Erythroblast (primary cell): ENCODE measurements at regions not wholly inside any gene's neighbourhood (a gene's known extent, or its start where the extent isn't known, plus 50 kb on each side); places are given as distances from the start of the nearest gene placed in this dataset.
"Not testable (repeated sequence)": the region's sequence is repeated elsewhere in the genome, so short reads cannot be mapped to it uniquely, and the experiment has no call there.

Source experiments
- DNase-seq, 2 experiments: peaks; one replicate each; lab custom pipeline; 2025; lab: John Stamatoyannopoulos, UW
- GATA1 ChIP-seq: IDR thresholded peaks from 2 replicates; pipeline ENCODE4 v1.6.1; 2011; ENCODE audit warnings: low read depth, mild to moderate bottlenecking, control low read depth, low read length, moderate library complexity
- POLR2A ChIP-seq: IDR thresholded peaks from 2 replicates; pipeline ENCODE4 v1.6.1; 2011; ENCODE audit warnings: mild to moderate bottlenecking, low read length

GRCh38 chr4:64882311-64883086 is 473.2 kb upstream of the TECRL start:
- no peak for DNase-seq
- TF ChIP-seq POLR2A (no peak), GATA1 (no peak)

GRCh38 chr4:64880557-64880956 is 471.3 kb upstream of the TECRL start:
- TF ChIP-seq GATA1 = no peak
- TF ChIP-seq POLR2A = no peak
- no peak for DNase-seq

- no peak for DNase-seq
- no peak for TF ChIP-seq POLR2A
- TF ChIP-seq GATA1 = no peak
Measured at GRCh38 chr4:64876021-64876420, 466.8 kb upstream of the TECRL start.

DNA sequence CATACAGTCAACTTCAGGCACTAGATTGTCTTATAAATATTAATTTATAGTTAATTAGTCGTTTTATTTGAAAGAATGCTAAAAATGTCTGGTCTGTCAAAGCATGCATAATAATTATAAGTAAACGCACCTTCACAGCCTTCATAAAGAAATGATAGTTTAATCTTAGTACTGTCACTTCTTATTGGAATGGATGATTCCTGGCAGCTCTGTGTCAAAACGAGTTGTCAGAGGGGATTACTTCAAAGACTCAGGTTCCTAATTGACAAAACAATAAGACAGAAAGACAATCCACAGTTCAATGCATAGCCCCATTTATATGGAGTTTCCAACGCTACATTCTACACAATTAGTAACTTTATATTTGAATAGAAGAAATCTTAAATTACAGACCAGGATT is 461.3 kb upstream of the TECRL start:
- no peak for DNase-seq
- TF ChIP-seq POLR2A (no peak), GATA1 (no peak)

- DNase-seq = no peak
- TF ChIP-seq GATA1 (no peak), POLR2A (no peak)
Measured at GRCh38 chr4:64857815-64858214, 448.6 kb upstream of the TECRL start.

DNA sequence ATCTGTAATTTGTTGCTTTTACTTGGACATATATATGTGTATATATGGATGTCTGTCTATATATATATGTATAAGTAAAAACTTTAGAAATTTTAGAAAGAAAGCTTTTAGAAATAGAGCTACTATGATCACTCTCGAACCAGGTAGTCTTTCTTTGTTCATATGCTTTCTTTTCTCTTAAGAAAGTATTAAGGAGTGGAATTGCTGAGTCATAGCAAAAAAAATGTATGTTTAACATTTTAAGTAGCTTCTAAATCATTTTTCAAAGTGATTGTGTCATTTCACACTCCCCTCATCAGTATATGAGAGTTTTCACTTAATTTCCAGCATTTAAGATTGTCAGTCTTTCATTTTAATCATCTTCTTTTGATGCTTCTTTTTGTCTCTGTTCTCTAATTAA is 447.9 kb upstream of the TECRL start:
- no peak for TF ChIP-seq GATA1
- TF ChIP-seq POLR2A = no peak
- no peak for DNase-seq

DNA sequence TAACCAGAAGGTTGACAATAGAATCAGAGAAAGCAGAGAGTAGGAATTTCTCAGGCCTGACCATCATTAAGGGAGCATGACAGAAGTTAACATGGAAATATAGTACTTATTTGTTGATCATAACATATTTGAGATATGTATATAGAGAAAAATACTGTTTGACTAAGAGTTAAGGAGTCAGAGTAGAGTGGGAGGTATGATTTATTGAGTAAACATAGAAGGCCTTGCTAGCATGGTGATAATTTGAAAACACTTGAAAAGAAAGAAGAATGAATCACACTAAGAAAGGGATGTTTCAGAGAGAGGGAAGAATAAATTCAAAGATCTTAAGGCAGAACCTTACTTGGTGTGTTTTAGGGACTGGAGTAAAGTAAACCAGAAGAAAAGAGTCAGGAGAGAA is 437.2 kb upstream of the TECRL start:
- TF ChIP-seq POLR2A = no peak
- TF ChIP-seq GATA1 = no peak
- no peak for DNase-seq

DNA sequence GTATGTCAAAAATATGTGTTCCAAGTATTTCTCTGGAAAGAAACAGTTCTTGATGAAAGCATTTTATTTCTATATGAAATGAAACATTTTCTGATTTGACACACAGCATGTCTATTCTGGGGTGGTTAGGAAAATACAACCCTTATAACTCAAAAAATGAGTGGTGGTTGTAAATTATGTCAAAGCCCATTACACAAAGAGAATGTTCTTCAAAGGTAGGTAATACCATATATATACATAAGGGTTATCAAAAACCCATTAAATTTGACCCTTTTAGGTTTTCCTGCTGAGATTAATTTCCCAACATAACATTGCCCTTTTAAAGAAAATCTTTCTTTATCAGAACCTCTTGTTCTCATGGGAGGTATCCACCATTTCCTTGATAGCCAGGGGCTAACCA is 420.5 kb upstream of the TECRL start:
- TF ChIP-seq POLR2A (no peak), GATA1 (no peak)
- no peak for DNase-seq

- no peak for TF ChIP-seq POLR2A
- no peak for TF ChIP-seq GATA1
- DNase-seq = no peak
Measured at GRCh38 chr4:64824591-64824990, 415.3 kb upstream of the TECRL start.

DNA sequence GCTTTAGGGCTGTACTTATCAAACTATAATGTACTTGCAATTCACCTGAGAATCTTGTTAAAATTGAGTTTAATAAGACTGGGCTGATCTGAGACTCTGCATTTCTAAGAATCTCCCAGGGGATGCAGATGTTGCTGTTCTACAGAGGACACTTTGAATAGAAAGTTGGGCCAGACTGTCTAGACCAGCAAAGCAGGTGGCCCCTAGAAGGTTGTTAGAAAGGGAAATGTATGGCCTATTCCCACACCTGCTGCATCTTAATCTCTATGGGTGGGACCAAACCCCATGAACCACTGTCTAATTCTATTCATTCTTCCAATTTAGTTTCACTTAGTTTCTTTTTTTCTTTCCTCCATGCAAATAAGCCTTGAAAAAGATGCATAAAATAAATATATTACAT is 413.2 kb upstream of the TECRL start:
- TF ChIP-seq GATA1 = no peak
- TF ChIP-seq POLR2A = no peak
- no peak for DNase-seq

DNA sequence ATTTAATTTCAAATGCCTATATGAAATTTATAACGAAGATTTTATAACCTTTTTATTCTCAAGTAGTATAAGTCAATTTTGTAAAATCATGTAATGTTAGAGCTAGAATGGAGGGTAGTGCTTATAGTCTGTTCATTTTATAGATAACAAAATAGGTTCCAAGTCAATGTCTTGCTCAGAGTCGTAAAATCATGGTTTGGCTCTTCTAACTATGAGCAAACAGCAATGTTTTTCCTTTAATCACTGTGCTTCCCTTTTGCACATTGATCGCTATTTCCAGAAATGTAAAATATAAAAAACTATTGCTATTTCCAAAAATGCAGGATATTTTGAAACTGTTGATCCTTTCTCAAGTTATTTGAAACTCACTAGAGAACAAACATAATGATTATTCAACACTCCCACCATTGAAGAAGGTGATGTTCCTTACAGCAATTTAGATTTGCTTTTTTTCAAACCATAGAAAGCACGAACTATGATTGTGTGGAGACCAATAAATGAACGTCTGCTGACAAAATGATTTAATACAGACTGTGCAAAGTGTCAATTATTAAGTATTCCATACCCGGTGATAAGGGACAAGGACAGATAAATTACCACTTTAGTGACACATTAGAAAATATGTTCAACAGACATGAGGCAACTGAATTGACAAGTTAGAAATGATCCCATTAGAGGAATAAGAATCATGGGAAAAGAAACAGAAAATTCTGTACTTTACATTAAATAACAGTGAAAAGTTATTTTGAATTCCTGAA is 412.1 kb upstream of the TECRL start:
- TF ChIP-seq GATA1 (no peak), POLR2A (no peak)
- no peak for DNase-seq

DNA sequence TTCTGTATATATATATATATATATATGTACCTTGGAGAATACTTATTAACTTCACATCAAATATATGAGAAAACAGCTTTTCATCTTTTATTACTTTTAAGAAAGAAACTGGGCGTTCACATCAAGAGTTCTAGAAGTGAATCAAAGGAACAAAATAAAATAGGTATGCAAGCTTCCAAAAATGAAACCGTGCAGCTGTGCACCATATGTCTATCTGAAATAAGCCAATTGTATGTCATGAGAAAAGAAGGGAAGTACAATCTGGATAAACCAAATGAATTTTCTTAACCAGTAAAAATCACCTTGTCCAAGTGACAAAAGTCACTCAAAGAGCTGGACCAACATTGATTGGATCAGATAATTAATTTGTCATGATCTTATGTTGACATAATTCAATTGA is 405.4 kb upstream of the TECRL start:
- no peak for DNase-seq
- TF ChIP-seq GATA1 (no peak), POLR2A (no peak)

GRCh38 chr4:64807821-64808220 is 398.6 kb upstream of the TECRL start:
- TF ChIP-seq GATA1 (no peak), POLR2A (no peak)
- DNase-seq = no peak

DNA sequence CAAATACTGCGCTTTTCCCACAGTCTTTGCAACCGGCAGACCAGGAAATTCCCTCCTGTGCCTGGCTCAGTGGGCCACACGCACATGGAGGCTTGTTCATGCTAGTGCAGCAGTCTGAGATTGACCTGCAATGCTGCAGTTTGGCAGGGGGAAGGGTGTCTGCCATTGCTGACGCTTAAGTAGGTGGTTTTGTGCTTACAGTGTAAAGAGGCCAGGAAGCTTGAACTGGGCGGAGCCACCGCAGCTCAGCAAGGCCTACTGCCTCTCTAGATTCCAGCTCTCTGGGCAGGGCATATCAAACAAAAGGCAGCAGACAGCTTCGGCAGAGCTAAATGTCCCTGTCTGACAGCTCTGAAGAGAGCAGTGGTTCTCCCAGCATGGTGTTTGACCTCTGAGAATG is 390.5 kb upstream of the TECRL start:
- TF ChIP-seq GATA1 = no peak
- no peak for TF ChIP-seq POLR2A
- no peak for DNase-seq

DNA sequence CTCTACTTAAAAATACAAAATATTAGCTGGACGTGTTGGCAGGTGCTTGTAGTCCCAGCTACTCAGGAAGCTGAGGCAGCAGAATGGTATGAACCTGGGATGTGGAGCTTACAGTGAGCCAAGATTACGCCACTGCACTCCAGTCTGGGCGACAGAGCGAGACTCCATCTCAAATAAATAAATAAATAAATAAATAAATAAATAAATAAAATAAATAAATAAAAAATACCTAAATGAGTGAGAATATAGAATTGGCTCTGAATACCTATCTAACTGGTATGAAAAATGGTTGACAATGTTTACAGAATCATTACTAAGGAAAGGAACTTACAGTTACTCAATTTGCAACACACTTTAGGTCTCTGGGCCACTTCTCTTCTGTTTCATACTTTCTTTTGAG is 389.6 kb upstream of the TECRL start:
- not testable (repeated sequence) for DNase-seq
